ENCODE measurements at regions not wholly inside any gene's neighbourhood (a gene's known extent, or its start where the extent isn't known, plus 50 kb on each side); places are given as distances from the start of the nearest gene placed in this dataset.
"Not testable (repeated sequence)": the region's sequence is repeated elsewhere in the genome, so short reads cannot be mapped to it uniquely, and the experiment has no call there.

DNA sequence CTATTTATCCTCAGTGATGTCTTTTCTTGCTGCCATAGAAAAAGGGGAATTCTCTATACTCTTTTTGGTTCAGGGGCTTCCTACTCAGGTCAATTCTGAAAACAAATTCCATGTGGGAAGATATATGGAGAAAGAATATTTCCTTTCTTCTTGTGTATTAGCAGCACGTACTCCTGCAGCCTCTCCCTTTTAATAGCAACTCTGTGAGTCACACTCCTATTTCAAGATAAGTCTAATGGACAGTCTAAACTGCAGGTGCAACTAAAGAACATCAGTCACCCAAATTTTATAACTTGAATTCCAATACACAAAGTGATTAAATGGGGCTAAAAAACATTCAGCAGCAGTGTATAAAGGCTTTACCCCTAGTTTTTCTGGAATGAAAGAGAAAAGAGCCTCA, 942.2 kb downstream of the CNTNAP5 start:
- no peak for DNase-seq (ENCODE audit: low spot score)

DNA sequence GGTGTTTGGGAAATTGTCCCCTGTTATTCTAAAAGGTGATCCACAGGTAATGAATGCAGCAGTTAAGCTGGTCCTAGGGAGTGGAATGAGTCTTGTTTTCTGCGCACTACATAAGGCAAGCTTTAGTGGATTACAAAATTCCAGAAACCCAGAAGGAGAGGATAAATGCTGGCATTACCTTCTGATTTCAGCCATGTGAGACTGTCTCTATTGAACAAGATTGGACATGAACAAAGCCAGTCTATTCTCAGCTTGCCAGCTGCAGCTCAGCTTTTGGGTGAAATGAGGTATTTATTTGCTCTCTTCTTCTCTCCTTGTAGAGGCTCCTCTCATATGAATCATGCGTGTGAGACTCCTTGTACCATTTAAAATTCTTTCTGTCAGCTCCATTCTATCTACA, 944.9 kb downstream of the CNTNAP5 start:
- no peak for DNase-seq (ENCODE audit: low spot score)

DNA sequence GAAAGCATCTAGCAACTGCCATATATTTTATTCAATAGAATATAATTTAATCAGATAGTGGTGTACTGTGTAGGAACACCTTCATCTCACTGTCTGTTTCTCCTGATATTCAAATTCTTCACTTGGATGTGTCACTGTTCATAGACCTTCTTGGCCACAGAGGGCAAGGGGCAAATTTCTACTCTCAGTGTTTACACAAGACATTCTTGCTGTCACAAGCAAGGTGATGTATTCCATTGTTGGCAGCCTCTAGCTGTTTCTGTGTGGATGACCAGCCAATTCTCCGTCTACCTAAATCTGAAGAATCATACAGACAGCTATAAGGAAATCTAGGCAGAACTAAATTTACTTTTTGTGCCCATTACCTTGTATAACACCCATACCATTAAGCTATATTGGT, 948.3 kb downstream of the CNTNAP5 start:
- DNase-seq (ENCODE audit: low spot score), result no peak

DNA sequence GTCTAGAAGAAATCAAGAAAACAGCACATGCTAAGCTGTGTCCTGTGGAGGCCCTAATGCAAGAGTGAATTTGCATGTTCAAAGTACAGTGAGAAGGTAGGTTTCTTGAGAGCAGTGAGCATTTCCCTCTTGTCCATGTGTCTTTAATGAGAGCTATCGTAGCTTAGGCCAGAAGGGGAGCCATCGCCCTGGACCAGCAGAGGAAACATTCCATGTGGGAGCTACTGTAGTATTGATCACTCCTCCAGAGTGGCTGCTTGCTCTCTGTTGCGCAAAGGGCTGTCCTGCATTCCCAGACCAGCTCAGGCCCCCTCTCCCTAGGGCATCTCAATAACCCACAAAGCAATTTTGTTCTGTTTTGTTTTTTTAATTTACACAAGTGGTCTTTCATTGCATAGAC, 950.1 kb downstream of the CNTNAP5 start:
- DNase-seq (ENCODE audit: low spot score), result no peak

DNA sequence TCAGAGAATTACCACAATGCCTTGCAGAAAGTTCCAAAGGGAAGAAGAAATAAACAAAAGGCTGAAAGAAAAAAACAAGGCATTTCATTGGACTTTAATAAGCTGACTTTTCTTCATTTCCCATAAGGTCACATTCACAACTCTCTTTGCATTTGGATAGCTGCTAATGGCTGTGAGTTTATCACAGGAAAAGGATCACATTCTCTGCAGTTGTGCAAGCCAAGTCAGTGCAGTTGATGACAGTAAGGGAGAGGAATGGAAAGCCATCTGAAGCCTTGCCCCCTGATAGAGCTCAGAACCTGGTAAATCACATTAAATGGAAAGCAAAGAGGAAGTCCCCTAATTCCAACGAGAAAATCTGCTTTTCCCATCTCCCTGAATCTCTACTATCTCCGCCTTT, 950.6 kb downstream of the CNTNAP5 start:
- no peak for DNase-seq (ENCODE audit: low spot score)

DNA sequence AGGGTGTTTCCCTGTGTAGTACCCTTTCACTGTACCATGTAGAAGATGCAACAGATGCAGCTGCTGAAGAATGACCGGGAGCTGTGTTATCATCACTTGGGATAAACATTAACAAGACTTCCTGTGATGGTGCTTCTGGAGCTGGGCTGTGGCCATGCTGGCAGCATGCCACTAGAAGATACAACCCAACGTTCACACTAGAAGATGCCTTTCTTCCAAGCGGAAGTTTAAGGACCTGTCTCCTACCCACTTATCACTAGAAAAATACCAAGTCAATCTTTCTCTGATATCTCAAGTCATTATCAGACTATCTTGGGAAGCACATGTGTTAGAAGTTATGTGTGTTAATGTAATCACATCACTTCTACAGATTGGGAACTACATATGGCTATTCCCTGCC, 953.5 kb downstream of the CNTNAP5 start:
- no peak for DNase-seq (ENCODE audit: low spot score)

DNA sequence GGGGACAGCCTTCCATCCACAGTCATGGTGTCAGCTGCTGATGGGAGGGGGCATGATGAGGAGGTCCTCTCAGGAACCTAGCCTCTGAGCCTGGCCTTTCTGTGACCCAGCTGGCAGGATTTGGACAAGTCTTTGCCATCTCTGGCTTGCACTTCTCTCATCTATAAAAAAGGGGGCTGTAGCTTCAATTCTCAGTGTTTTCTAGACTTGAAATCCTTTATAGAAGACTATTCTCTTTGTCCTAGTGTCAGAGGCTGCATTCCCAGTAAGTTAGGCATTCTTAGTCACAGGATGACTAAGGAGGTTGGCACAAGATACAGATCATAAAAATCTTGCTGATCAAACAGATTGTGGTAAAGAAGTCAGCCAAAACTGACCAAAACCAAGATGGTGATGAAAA, 958.5 kb downstream of the CNTNAP5 start:
- DNase-seq (ENCODE audit: low spot score), result no peak

DNA sequence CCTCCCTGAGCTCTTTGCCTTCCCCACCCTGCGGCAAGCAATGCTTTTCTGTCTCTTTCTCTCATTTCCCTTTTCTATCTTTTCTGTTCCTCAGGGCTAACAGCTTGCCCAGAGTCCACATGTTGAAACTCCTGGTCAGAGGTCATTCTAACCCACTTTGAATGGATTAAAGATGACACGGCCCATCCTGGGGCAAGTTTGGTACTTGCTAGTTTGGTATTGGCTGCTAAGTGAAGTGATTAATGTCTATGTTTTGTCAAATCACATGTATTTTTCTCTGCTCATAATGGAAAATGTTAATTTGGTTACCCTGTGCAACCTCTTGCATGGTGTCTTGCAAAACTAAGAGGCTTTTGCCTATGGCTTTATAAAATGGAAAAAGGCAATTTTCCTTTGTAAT, 960.2 kb downstream of the CNTNAP5 start:
- DNase-seq (ENCODE audit: low spot score), result no peak

DNA sequence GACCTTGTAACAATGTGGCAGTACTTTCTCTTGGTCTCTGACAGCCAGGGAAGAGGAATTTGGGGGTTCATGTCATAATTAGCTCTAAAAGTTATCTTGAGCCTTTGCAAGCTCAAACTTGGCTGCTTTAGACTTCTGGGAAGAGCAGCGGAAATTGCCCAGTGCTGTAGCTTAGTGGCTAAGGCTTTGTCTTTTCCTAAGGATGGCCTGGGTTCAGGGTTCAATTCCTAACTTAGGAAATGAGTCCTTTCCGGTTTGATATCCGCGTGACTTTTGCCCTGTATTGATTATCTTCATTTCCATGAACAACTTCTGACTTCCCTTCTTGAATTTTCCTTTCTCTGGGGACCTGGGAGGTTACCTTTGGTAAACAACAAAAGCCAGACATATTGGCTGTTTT, 961.0 kb downstream of the CNTNAP5 start:
- no peak for DNase-seq (ENCODE audit: low spot score)

DNA sequence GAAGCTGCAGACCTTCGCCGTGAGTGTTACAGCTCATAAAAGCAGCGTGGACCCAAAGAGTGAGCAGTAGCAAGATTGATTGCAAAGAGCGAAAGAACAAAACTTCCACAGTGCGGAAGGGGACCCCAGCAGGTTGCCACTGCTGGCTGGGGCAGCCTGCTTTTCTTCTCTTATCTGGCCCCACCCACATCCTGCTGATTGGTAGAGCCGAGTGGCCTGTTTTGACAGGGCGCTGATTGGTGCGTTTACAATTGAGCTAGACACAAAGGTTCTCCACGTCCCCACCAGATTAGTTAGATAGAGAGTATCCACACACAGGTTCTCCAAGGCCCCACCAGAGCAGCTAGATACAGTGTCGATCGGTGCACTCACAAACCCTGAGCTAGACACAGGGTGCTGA, 961.8 kb downstream of the CNTNAP5 start:
- DNase-seq (ENCODE audit: low spot score), result not testable (repeated sequence)

DNA sequence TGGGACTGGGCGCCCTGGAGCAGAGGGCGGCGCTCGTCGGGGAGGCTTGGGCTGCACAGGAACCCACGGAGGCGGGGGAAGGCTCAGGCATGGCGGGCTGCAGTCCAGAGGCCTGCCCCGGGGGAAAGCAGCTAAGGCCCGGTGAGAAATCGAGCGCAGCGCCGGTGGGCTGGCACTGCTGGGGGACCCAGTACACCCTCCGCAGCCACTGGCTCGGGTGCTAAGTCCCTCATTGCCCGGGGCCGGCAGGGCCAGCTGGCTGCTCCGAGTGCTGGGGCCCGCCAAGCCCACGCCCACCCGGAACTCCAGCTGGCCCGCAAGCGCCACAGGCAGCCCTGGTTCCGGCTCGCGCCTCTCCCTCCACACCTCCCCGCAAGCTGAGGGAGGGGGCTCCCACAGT, 962.3 kb downstream of the CNTNAP5 start:
- DNase-seq (ENCODE audit: low spot score), result not testable (repeated sequence)

DNA sequence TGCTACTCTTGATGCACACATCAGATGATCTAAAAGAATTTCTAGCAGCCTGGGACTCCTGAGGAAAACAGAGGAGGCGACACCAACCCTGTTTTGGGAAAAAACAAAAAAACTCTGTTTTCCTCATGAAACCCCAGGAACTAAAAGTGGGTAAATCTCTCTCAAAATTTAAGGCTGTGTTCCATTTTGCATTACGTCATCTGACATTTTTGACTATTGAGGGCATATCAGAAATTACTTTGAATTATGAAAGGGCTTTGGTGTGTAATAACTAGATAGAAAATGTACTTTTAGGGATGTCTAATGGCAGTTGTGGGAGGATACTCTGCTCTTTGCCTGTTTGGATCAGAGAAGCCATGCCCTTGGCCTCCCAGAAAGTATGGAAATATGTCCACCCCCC, 963.0 kb downstream of the CNTNAP5 start:
- no peak for DNase-seq (ENCODE audit: low spot score)

DNA sequence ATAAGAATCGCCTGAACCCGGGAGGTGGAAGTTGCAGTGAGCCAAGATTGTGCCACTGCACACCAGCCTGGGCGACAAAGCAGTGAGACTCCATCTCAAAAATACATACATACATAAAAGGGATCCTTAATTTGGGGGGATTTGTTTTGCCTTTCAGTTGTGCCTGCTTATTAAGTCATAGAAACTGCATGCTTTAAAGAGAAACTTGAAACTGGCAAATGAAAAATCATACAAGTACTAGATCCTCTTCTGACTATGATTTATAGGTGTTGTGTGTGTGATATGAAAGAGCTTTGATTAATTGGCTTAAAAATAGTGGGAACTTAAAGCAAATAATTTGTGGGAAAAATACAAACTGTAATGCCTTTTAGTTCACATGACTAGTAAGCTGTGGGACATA, 963.7 kb downstream of the CNTNAP5 start:
- DNase-seq (ENCODE audit: low spot score), result no peak

DNA sequence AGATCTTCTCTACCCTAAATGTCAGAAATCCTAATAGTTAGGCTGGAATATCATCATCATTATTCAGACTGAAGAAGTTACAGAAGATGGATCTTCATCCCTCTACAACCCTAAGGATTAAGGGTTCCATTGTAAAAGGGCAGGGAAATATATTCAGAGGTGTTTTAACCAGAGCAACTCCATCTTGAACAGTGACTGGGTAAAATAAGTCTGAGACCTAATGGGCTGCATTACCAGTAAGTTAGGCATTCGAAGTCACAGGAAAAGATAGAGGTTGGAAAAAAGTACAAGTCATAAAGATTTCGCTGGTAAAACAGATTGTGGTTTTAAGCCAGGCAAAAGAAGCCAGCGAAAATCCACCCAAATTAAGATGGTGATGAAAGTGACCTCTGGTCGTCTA, 968.7 kb downstream of the CNTNAP5 start:
- no peak for DNase-seq (ENCODE audit: low spot score)

DNA sequence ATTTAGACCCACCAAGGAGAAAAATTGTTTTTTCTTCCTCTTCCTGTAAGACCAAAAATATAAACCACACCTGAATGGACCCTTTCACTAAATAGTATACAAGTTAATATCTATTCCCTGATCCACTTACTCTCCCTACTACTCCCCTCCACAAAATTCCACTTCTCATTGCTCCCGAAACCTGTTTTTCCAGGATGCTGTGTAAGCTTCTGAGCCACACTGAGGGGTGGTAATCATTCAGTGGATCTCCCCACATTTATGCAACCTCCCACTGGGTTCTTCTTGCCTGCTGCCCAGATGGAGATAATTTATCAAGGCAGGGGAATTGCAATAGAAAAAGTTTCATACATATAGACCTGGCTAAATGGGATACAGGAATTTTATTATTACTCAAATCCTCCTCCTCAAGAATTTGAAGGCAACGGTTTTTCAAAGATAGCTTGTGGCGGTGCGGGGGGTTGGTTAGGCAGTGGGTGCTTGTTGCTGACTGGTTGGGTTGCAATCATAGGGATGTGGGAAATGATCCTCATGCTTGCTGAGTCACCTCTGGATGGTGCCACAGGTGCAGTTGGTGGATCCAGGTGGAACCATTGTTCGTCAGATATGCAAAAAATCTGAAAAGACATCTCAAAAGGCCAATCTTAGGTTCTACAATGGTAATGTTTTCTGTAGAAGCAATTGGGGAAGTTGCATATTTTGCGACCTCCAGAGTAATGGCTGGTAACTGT, 970.3 kb downstream of the CNTNAP5 start:
- DNase-seq (ENCODE audit: low spot score), result no peak

DNA sequence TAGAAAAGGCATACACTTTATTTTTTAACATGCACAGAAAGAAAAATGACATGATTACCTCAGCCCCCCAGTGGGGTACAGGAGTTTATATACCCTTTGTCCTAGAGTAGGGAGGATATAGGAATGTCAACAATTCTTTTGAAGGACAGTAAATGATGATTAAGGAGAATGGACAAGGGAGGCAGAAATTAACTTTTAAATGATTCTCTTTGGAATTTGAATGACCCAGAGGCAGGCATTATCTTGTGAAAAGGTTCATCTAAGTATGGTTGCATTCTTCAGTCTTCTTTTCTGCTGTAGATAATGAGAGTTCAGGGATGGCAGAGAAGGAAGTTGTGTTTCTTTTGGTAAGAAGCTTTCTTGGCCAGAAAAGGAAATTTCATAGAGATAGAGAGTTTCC, 971.3 kb downstream of the CNTNAP5 start:
- no peak for DNase-seq (ENCODE audit: low spot score)

DNA sequence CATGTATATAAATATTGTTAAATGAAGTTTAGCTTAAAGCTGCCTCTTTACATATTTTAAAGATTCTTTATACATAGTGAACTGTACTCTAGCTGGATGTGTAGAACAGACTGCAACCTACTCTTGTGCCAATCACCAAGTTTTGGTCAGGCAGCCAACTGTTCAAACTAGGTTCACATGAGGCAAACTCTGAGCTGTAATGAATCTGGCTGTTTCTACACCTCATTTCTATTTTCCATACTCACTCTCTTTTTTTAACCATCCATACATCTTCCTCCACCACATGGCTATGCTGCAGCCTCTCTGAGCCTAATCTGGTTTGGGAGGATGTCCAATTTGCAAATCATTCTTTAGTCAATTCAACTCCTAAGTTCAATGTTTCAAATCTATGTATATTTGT, 974.8 kb downstream of the CNTNAP5 start:
- no peak for DNase-seq (ENCODE audit: low spot score)

DNA sequence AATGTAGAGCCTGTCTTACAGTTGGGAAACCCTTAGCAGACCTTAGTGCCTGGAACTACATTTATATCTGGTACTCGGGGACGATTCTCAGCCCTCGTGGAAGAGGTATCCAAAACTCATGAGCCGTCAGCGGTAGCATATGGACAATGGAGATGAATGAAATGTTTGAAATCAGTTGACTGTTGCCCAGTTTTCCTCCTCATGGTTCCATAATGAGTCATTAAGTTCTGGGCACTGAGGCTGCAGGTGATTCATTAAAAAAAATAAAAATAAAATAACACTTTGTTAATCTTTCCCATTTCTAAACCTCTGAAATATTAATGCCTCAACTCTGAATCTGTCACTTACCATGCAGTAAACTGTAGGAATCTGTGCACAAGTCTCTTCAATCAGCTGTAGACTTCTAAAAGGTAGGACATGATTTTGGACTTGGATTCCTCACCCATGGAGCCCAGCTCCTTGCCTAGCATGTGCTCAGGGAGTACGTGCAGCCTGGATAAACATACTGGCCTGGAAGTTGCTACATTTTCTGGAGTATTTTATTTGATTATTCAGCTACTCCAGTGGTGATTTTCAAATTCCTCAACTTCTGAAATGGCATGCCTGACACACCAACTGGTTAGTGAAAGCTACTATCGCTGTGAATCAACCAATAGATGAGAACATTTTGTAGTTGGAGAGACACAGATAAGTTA, 979.2 kb downstream of the CNTNAP5 start:
- DNase-seq (ENCODE audit: low spot score), result no peak

DNA sequence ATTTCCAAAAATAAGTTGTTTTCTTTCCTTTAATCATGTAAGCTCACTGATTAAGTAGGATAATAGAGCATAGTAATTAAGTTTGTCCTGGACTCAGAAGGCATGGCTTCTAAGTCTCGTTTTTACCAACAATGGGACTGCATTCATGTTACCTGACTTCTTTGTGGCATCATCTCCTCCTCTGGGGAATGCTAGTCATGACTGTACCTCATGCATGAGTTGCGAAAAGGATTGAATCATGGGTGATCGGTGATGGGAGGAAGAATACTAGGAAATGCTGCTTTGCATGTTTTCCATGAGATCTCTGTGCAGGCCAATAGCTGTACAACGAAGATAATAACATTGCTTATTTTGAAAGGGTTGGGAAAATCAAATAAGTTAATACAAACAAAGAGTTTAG, 981.6 kb downstream of the CNTNAP5 start:
- no peak for DNase-seq (ENCODE audit: low spot score)

DNA sequence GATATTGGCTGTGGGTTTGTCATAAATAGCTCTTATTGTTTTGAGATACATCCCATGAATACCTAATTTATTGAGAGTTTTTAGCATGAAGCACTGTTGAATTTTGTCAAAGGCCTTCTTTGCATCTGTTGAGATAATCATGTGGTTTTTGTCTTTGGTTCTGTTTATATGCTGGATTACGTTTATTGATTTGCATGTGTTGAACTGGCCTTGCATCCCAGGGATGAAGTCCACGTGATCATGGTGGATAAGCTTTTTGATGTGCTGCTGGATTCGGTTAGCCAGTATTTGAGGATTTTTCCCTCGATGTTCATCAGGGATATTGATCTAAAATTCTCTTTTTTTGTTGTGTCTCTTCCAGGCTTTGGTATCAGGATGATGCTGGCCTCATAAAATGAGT, 1003.6 kb downstream of the CNTNAP5 start:
- not testable (repeated sequence) for DNase-seq (ENCODE audit: low spot score)

DNA sequence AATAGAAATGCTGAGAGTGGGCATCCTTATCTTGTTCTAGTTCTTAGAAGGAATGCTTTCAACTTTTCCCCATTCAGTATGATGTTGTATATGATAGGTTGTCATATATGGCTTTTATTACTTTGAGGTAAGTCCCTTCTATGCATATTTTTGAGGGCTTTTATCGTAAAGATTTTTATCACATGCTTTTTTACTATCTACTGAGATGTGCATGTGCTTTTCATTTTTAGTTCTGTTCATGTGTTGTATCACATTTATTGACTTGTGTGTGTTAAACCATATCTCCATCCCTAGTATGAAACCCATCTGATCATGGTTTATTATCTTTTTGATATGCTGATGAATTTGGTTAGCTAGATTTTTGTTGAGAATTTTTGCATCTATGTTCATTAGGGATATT, 1008.8 kb downstream of the CNTNAP5 start:
- DNase-seq (ENCODE audit: low spot score), result no peak

DNA sequence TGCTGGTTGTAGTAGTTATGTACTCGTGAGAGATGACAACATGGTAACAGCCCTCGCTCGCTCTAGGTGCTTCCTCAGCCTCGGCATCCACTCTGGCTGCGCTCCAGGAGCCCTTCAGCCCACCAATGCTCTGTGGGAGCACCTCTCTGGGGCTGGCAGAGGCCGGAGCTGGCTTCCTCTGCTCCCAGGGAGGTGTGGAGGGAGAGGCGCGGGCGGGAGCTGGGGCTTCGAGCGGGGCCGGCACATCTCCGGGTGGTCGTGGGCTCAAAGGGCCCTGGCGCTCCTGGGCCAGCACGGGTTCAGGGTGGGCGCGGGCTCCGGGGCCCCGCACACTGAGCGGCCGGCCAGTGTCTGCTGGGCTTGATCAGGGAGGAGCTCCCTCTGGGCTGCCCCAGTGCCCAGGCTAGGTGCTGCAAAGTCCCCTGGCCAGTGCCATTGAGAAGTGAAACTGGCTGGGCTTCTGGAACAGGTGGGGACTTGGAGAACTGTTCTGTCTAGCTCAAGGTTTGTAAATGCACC, 1012.1 kb downstream of the CNTNAP5 start:
- no peak for DNase-seq (ENCODE audit: low spot score)

DNA sequence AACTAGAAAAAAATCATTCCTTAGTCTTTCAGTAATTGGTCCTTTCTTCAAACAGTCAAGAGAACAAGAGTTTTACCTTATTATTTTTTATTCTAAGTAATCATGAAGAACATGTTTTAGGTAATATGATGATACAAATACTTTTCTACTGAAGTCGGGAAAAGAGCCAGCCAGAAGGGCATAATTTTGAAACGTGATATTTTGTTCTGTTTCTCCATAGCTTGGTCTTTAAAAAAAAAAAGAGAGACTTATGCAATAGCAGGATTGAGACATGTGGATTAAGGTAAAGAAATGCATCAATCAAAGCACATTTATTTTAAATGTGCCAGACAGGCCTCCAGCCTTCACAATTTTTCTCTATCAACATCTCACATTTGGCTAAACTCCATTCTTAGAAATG, 1016.8 kb downstream of the CNTNAP5 start:
- no peak for DNase-seq (ENCODE audit: low spot score)

DNA sequence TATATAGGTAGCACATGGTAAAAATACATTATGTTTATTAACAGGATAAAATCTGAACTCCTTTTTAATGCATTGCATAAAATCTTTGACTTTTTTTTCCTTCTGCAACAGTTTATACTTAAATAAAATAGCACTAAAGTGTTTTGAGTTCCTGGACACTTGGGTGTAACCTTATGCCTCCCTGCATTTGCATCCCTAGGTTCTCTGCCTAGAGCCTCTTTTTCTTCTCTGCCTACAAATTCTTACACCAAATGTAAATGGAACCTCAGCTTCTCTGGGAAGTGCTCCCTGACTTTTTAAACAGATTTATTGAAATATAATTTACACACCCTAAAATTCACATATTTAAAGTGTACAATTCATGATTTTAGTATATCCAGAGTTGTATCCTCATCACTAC, 1017.6 kb downstream of the CNTNAP5 start:
- DNase-seq (ENCODE audit: low spot score), result no peak
